ENCODE measurements at regions not wholly inside any gene's neighbourhood (a gene's known extent, or its start where the extent isn't known, plus 50 kb on each side); places are given as distances from the start of the nearest gene placed in this dataset.
A peak's percentile ranks its signal among the peaks of the same experiment; 100 is the strongest.

DNA sequence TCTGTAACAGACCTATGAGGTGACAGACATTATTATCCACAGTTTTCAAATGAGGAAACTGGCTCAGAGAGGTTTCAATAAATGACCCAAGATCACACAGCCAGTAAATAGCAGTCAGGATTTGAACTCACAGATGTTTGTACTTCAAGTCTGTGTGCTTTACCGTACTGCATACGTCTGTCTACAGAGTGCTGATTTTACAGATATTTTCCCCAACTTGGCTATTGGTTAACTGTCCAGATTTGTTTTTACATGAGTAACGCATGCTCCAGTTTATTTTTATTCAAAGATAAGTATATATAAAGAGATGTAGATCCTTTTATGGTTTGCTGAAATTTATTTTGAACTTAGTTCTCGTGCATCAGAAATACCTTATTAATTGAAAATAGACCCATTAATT, 65.7 kb upstream of the SLC38A2 start:
- DNase-seq (ENCODE audit: extremely low read depth, low read depth, low spot score) = no peak

DNA sequence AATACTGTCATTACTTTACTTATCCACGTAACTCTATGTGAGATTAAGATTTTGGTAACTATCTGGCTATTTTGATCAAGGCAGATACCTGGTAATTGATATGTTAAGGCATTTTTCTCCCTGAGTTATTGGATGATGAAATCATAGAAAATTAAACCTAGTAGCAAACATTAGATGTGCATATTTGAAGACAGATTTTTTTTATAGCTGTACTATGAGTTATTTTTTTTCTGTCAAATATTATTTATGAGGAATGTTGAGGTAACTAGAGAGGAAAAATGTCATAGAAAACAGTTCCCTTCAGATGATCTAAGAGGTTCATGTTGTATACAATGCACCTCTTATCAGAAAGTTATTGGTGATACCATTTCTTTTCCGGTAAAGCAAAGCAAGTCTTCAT, 64.9 kb upstream of the SLC38A2 start:
- no peak for DNase-seq (ENCODE audit: extremely low read depth, low read depth, low spot score)

DNA sequence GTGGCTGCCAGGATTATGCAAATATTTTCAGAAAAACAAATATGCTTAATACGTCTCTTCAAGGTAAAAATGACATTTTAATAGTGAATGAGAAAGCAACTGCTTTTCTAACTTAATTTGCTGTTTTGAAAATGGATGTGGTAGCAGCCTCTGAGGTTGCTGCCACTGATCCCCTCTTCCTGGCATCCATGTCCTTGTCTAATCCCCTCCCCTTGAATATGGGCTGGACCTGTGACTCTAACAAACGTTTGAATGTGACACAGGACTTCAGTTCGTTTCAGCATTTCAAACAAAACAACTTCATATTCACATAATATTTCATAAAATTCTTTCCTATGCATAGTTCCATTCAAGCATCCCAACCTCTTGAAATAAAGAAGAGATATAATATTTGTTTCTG, 64.2 kb upstream of the SLC38A2 start:
- no peak for DNase-seq (ENCODE audit: extremely low read depth, low read depth, low spot score)

GRCh38 chr12:46435625-46436024, 63.1 kb upstream of the SLC38A2 start:
- DNase-seq (ENCODE audit: extremely low read depth, low read depth, low spot score) = no peak

- no peak for DNase-seq (ENCODE audit: extremely low read depth, low read depth, low spot score)
Observed at GRCh38 chr12:46435029-46435428, 62.5 kb upstream of the SLC38A2 start.

DNA sequence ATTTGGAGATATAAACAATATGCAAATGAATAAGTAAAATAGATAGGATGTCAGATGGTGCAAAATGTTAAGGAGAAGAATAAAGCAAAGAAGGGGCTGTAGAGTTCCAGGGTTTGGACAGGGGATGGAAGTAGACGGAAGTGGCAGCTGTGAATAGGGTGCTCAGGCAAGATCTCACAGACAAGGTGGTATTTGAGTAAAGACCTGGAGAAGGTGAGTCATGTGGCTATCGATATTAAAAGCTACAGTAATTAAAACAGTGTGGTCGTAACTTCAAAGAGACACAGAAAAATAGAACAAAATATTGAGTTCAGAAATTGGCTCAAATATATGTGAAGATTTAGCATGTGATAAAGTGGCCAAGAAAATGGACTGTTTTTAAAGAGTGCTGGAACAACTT, 61.3 kb upstream of the SLC38A2 start:
- DNase-seq (ENCODE audit: extremely low read depth, low read depth, low spot score) = no peak

GRCh38 chr12:46432325-46432724, 59.8 kb upstream of the SLC38A2 start:
- DNase-seq (ENCODE audit: extremely low read depth, low read depth, low spot score) = no peak

DNA sequence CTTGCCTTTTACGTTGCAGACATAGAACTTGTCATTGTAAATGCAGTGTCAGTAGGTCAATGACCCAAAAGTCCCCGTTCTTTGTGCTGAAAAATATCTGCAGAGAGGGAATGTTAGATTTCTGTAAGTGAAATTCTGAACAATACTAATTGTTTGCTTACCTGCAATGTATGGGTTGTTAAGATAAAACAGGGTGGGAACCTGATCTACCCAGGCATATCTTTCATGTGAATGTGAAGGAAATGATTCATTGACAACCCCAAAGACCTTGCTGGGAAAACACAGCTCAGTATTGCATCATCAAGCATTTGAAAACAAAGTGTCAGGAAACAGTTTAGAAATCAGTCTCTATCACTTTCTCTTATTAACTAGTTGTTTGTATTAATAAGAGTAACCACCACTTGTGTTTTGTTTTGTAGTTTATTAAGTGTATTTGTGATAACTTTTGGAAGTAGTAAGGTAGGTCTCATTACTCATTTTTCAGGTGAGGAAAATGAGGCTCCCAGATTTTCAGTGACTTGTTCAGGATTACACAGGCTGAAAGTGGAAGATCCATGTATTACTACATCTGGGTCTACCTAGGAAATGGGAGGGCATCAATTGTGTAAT, 57.9 kb upstream of the SLC38A2 start:
- DNase-seq (ENCODE audit: extremely low read depth, low read depth, low spot score) = peak; percentile 97

Data from glomerular endothelial cell (primary cell).